NT2/D1 (cell line): ENCODE measurements at regions not wholly inside any gene's neighbourhood (a gene's known extent, or its start where the extent isn't known, plus 50 kb on each side); places are given as distances from the start of the nearest gene placed in this dataset.

Source experiments
- SUZ12 ChIP-seq: IDR thresholded peaks from 2 replicates; pipeline ENCODE4 v1.6.1; 2011; ENCODE audit not compliant: insufficient read length, insufficient read depth; ENCODE audit errors: extremely low read depth
- YY1 ChIP-seq: IDR thresholded peaks from 2 replicates; pipeline ENCODE4 v1.6.1; 2011; ENCODE audit not compliant: insufficient read length, insufficient read depth

- TF ChIP-seq YY1 (no peak), SUZ12 (no peak)
Observed at GRCh38 chr2:56933976-56934375, 750.2 kb downstream of the CCDC85A start.
